CD14-positive monocyte (primary cell): ENCODE measurements at regions not wholly inside any gene's neighbourhood (a gene's known extent, or its start where the extent isn't known, plus 50 kb on each side); places are given as distances from the start of the nearest gene placed in this dataset.

Experiments
- DNase-seq, 3 donors: peaks; one replicate each; pipeline ENCODE4 v3.0.0-alpha.2; 2011 to 2022
- H2AFZ ChIP-seq: 2 replicates; pipeline ENCODE4 v1.6.0; 2012; ENCODE audit warnings: mild to moderate bottlenecking, low read depth, low read length, inconsistent platforms; ENCODE audit not compliant: insufficient read depth, poor library complexity, severe bottlenecking
- H3K27ac ChIP-seq, 2 donors: 1 replicate in 1 of 2; 2 replicates in 1 of 2; pipeline ENCODE4 v1.5.1; 2012 to 2013; ENCODE audit warnings: low read length in 2 of 2, control low read depth in 1 of 2, inconsistent platforms in 1 of 2, low read depth in 1 of 2, mild to moderate bottlenecking in 1 of 2
- H3K27me3 ChIP-seq, 2 donors: one replicate each; pipeline versions ENCODE4 v1.6.0 to v1.6.1; 2011 to 2013; ENCODE audit warnings: low read length in 2 of 2; ENCODE audit not compliant: control insufficient read depth in 2 of 2, insufficient read depth in 2 of 2
- H3K36me3 ChIP-seq, 2 donors: replicated peaks in 1 of 2; 1 replicate in 1 of 2; 2 replicates in 1 of 2; pipeline versions ENCODE4 v1.5.1 to v1.6.1; 2012 to 2013; ENCODE audit warnings: low read length in 2 of 2, control low read depth in 1 of 2, inconsistent platforms in 1 of 2, mild to moderate bottlenecking in 1 of 2; ENCODE audit not compliant: insufficient read depth in 2 of 2, control insufficient read depth in 1 of 2
- H3K4me1 ChIP-seq, 2 donors: 1 replicate in 1 of 2; 2 replicates in 1 of 2; pipeline versions ENCODE4 v1.5.1 to v1.6.1; 2012 to 2013; ENCODE audit warnings: low read length in 2 of 2, control low read depth in 1 of 2, inconsistent platforms in 1 of 2, mild to moderate bottlenecking in 1 of 2, moderate library complexity in 1 of 2; ENCODE audit not compliant: insufficient read depth in 2 of 2, control insufficient read depth in 1 of 2
- H3K4me2 ChIP-seq: replicated peaks from 2 replicates; pipeline ENCODE3; 2012; ENCODE audit warnings: low read length, moderate library complexity, mild to moderate bottlenecking; ENCODE audit not compliant: poor library complexity, severe bottlenecking; ENCODE audit errors: extremely low read depth
- H3K4me3 ChIP-seq, 3 experiments: fragments of 200-600 bp in 1 of 3; sonication (generic) in 1 of 3; replicated peaks in 1 of 3; 1 replicate in 2 of 3; 2 replicates in 1 of 3; pipeline ENCODE4 v1.5.1; 2011 to 2013; ENCODE audit warnings: low read length in 3 of 3, mild to moderate bottlenecking in 3 of 3, control low read depth in 2 of 3, low read depth in 2 of 3, inconsistent platforms in 1 of 3, moderate library complexity in 1 of 3
- H3K79me2 ChIP-seq: 2 replicates; pipeline ENCODE4 v1.6.0; 2012; ENCODE audit warnings: mild to moderate bottlenecking, control low read depth, inconsistent platforms, low read length, moderate library complexity; ENCODE audit not compliant: insufficient read depth
- H3K9ac ChIP-seq: 2 replicates; pipeline ENCODE4 v1.6.0; 2017; ENCODE audit warnings: low read length, mild to moderate bottlenecking; ENCODE audit not compliant: insufficient read depth, poor library complexity, severe bottlenecking
- H3K9me3 ChIP-seq, 2 donors: replicated peaks in 1 of 2; 1 replicate in 1 of 2; 2 replicates in 1 of 2; pipeline versions ENCODE4 v1.5.1 to v1.6.1; 2012 to 2013; ENCODE audit warnings: low read length in 2 of 2, control low read depth in 1 of 2; ENCODE audit not compliant: control insufficient read depth in 1 of 2, insufficient read depth in 1 of 2
- H4K20me1 ChIP-seq: 2 replicates; pipeline ENCODE4 v1.6.0; 2012; ENCODE audit warnings: mild to moderate bottlenecking, low read length, control low read depth, moderate library complexity; ENCODE audit not compliant: insufficient read depth
- H3K27ac Mint-ChIP-seq, 7 donors: one replicate each; pipeline ENCODE4 v1.8.0; 2020; ENCODE audit warnings: mild to moderate bottlenecking in 7 of 7, mixed read lengths in 7 of 7, moderate library complexity in 6 of 7, inconsistent platforms in 2 of 7
- H3K27me3 Mint-ChIP-seq, 3 donors: one replicate each; pipeline ENCODE4 v1.8.0; 2021 to 2022; ENCODE audit warnings: low read depth in 3 of 3, mild to moderate bottlenecking in 3 of 3, mixed read lengths in 3 of 3, moderate library complexity in 3 of 3, inconsistent platforms in 1 of 3
- H3K36me3 Mint-ChIP-seq, 2 donors: one replicate each; pipeline ENCODE4 v1.8.0; 2020; ENCODE audit warnings: mixed read lengths in 2 of 2, inconsistent platforms in 1 of 2, mild to moderate bottlenecking in 1 of 2
- H3K4me1 Mint-ChIP-seq: one replicate; pipeline ENCODE4 v1.8.0; 2020; ENCODE audit warnings: mild to moderate bottlenecking, mixed read lengths
- H3K4me3 Mint-ChIP-seq, 2 donors: one replicate each; pipeline ENCODE4 v1.8.0; 2020; ENCODE audit warnings: mild to moderate bottlenecking in 2 of 2, mixed read lengths in 2 of 2, moderate library complexity in 1 of 2
- H3K9me3 Mint-ChIP-seq, 7 donors: one replicate each; pipeline ENCODE4 v1.8.0; 2020 to 2022; ENCODE audit warnings: mixed read lengths in 7 of 7, mild to moderate bottlenecking in 6 of 7, moderate library complexity in 6 of 7, inconsistent platforms in 2 of 7
- CTCF ChIP-seq: fragments of 200-600 bp; IDR thresholded peaks from one replicate; pipeline ENCODE4 v1.8.0; 2022; ENCODE audit warnings: antibody characterized with exemption, mild to moderate bottlenecking
- WGBS: methylation state at CpG from one replicate; pipeline ENCODE4 v1.1.5; 2013; ENCODE audit warnings: missing lambda C conversion rate; ENCODE audit not compliant: insufficient coverage; 5-methylcytosine and 5-hydroxymethylcytosine counted together
- intact Hi-C, 2 donors: fragments of 100-400 bp; cut with micrococcal nuclease; formaldehyde crosslinking; loops; one replicate each; pipeline versions ENCODE4 v1.15.0 to v1.15.1; 2023

DNA sequence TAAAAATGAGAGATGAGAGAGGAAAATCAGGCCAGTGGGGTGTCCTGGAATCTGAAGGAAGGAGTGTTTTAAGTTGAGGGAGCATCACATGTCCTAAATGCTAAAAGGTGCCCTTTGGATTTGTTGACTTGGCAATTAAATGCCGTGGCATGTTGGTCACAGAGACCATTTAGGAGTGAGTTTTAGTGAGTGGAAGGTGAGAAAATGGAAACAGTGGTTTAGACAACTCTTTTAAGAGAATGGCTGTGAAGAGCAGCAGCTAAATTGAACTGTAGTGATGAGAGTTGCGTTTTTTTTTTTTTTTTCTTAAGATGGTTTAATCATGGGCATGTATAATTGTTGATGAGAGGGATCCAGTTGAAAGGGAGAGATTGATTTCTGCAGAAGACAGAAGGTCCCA, 95.0 kb downstream of the S1PR1 start:
- H3K9me3 Mint-ChIP-seq = peaks cover 12 to 22% (median 15%) of the 10 kb centered on the region in 7 donors
- intact Hi-C loops = no loop called here
- no peaks in the 10 kb centered on the region for H3K36me3 Mint-ChIP-seq
- H3K4me1 Mint-ChIP-seq = no peaks in the 10 kb centered on the region
- no peak for DNase-seq
- Histone ChIP-seq H4K20me1 (no peaks in the 10 kb centered on the region), H3K27ac (no peak overlapping the region), H2AFZ (no peak overlapping the region), H3K79me2 (no peaks in the 10 kb centered on the region), H3K9ac (no peak overlapping the region), H3K4me1 (no peaks in the 10 kb centered on the region), H3K27me3 (no peaks in the 10 kb centered on the region), H3K4me3 (no peak overlapping the region), H3K4me2 (no peak overlapping the region), H3K9me3 (peaks cover 13 to 14% of the 10 kb centered on the region in 2 donors), H3K36me3 (no peaks in the 10 kb centered on the region)
- TF ChIP-seq CTCF = no peak
- H3K27me3 Mint-ChIP-seq = peaks cover 0 to 2% (median 0%) of the 10 kb centered on the region in 3 donors
- no peak overlapping the region for H3K4me3 Mint-ChIP-seq
- WGBS = 96% methylated on average over 2 of the region's 2 CpGs
- no peak overlapping the region for H3K27ac Mint-ChIP-seq

DNA sequence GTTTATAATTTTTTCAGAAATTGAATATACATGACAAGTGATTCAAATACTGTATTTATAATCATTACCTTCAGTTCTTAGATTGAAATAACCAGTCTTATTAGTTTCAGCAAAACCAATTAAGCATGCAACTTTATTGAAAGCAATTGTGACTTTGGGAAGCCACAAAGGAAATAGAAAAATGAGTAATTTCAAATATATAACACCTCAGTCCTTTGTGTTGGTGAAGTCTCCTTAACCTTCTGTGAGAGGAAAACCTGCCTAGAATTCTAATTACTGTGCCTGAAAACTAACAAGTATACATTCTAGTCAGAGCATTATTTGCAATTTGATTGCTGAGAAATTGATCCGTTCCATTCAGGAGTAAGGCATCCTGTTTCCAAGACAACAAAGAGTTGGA, 95.8 kb downstream of the S1PR1 start:
- H3K4me1 Mint-ChIP-seq = no peaks in the 10 kb centered on the region
- peaks cover 0 to 2% (median 0%) of the 10 kb centered on the region in 3 donors for H3K27me3 Mint-ChIP-seq
- no peak overlapping the region for H3K27ac ChIP-seq

More for the DNA sequence above, 95.8 kb downstream of the S1PR1 start:
- H2AFZ ChIP-seq = no peak overlapping the region
- intact Hi-C loops = no loop called here
- no peak overlapping the region for H3K4me3 ChIP-seq
- peaks cover 12 to 24% (median 16%) of the 10 kb centered on the region in 7 donors for H3K9me3 Mint-ChIP-seq
- no peak overlapping the region for H3K27ac Mint-ChIP-seq
- no peak overlapping the region for H3K4me2 ChIP-seq
- H3K79me2 ChIP-seq = no peaks in the 10 kb centered on the region
- DNase-seq = no peak
- no peaks in the 10 kb centered on the region for H3K27me3 ChIP-seq
- no peaks in the 10 kb centered on the region for H3K4me1 ChIP-seq
- no peak overlapping the region for H3K4me3 Mint-ChIP-seq
- no peaks in the 10 kb centered on the region for H3K36me3 Mint-ChIP-seq
- H3K36me3 ChIP-seq = no peaks in the 10 kb centered on the region
- H3K9ac ChIP-seq = no peak overlapping the region
- no peaks in the 10 kb centered on the region for H4K20me1 ChIP-seq
- TF ChIP-seq CTCF = no peak
- H3K9me3 ChIP-seq = peaks cover 13 to 14% of the 10 kb centered on the region in 2 donors
- WGBS = no CpG with 5 or more reads among the region's 1 CpG
